ENCODE measurements at regions not wholly inside any gene's neighbourhood (a gene's known extent, or its start where the extent isn't known, plus 50 kb on each side); places are given as distances from the start of the nearest gene placed in this dataset.
A peak's percentile ranks its signal among the peaks of the same experiment; 100 is the strongest.
"Not testable (repeated sequence)": the region's sequence is repeated elsewhere in the genome, so short reads cannot be mapped to it uniquely, and the experiment has no call there.

DNA sequence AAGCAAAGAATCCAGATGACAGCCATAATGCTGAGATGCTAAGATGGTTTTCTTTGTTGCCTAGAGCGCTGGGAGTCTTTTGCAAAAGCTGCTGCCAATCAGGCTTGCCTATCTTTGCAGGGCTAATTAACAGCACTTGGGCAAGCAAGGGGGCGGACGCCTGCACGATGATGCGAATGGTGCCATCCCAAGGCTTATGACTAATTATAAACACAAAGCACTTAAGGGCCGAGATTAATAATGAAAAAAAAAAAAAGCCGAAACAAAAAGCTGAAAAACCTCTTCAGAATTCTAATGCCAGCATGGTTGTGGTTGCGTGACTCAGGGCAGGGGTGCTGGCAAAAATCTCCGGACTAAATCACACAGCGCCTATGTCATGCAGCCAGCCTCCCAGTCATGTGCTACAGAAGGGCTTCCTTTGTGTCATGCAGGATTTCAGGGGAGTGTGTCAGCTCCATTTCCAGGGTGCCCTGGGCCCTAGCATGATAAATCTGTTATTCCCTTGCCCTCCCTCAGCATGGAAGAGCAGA, 185.0 kb upstream of the ANKRD28 start:
- peak; percentile 81 for DNase-seq (ENCODE audit: low read depth)
- no peak for TF ChIP-seq CTCF (conservative IDR thresholded peaks at IDR 0.05; ENCODE audit: low read depth, low read length)
- peak overlapping the region; percentile 5 for H3K4me3 ChIP-seq (ENCODE audit: low read depth, low read length)

DNA sequence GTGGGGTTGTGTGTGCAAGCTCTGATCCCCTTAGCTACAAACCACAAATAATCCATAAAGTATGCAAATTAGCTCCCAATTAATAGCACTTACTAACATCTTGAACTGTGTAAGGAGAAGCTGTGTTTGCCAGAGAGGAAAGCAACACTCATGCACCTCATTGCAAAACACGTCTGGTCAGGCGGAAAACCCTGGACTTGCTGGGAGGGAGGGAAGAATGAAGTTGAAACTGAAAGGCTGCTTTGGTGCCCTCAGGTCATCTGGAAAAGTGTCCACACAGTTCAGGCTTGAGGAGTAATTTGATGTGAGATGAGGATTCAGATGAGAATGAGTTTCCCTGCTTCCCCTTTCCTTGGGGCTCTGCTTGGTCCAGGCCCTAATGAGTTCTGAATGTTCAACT, 185.5 kb upstream of the ANKRD28 start:
- peak; percentile 59 for DNase-seq (ENCODE audit: low read depth)
- TF ChIP-seq CTCF (conservative IDR thresholded peaks at IDR 0.05; ENCODE audit: low read depth, low read length): no peak
- peak overlapping the region; percentile 5 for H3K4me3 ChIP-seq (ENCODE audit: low read depth, low read length)

DNA sequence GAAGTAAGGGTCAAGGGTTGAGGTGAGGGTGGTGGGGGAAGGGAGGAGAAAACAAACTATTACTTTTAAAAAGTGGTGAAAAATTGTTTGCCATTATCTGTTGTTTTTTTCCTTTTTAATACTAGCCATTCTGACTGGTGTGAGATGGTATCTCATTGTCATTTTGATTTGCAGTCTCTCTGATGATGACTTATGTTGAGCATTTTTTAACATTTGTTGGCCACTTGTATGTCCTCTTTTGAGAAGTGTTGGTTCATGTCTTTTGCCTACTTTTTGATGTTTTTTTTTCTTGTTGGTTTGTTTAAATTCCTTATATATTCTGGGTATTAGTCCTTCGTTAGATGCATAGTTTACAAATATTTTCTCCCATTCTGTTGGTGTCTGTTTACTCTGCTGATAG, 185.9 kb upstream of the ANKRD28 start:
- H3K4me3 ChIP-seq (ENCODE audit: low read depth, low read length): no peak overlapping the region
- DNase-seq (ENCODE audit: low read depth): no peak
- TF ChIP-seq CTCF (conservative IDR thresholded peaks at IDR 0.05; ENCODE audit: low read depth, low read length): no peak

- no peak for DNase-seq (ENCODE audit: low read depth)
- TF ChIP-seq CTCF (conservative IDR thresholded peaks at IDR 0.05; ENCODE audit: low read depth, low read length): peak; percentile 48
- H3K4me3 ChIP-seq (ENCODE audit: low read depth, low read length): no peak overlapping the region
Measured at GRCh38 chr3:15989419-15989818, 185.1 kb upstream of the GALNT15 start.

GRCh38 chr3:15993660-15994059, 180.8 kb upstream of the GALNT15 start:
- not testable (repeated sequence) for H3K4me3 ChIP-seq (ENCODE audit: low read depth, low read length); DNase-seq (ENCODE audit: low read depth)

DNA sequence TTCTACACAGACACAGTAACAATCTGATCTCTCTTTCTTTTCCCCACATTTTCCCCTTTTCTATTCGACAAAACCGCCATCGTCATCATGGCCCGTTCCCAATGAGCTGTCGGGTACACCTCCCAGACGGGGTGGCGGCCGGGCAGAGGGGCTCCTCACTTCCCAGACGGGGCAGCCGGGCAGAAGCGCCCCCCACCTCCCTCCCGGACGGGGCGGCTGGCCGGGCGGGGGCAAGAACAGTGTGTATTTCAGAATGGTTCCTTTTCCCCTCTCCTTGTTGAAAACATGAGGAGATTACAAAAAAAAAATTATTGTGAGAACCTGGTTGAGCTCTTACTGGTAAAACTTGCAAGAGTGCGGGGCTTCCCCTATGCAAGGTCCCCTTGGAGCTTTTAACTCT, 178.0 kb upstream of the GALNT15 start:
- H3K4me3 ChIP-seq (ENCODE audit: low read depth, low read length); DNase-seq (ENCODE audit: low read depth): not testable (repeated sequence)

DNA sequence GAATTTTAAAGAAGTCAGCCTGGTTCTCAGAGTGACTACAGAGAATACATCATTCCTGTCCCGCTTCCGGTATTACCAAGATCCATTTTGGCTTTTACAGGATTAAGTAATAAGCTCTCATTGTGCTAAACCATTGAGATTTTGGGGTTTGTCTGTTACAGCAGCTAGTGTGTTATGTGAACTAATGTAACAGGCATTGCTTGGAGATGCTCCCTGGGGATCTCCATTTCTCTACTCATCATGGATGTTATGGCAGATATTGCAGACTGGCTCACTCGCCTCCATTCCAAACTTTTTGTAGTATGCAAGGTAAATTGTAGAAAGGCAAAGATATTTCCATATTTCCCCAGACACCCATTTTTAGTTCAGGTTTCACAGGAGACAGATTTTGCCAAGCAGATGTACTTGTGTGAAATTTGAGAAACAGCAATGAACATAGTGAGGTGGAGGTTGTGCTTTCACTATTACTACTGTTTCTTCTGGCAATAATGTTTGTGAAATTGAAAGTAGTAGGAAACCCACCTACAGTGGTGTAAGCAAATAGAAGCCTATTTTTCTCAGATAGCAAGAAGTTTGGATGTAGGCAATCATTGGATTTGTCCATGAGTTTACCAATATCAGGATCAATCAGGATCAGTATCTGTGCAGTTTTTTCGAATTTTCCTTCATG, 177.1 kb upstream of the GALNT15 start:
- no peak for DNase-seq (ENCODE audit: low read depth)
- no peak for TF ChIP-seq CTCF (conservative IDR thresholded peaks at IDR 0.05; ENCODE audit: low read depth, low read length)
- H3K4me3 ChIP-seq (ENCODE audit: low read depth, low read length): no peak overlapping the region

DNA sequence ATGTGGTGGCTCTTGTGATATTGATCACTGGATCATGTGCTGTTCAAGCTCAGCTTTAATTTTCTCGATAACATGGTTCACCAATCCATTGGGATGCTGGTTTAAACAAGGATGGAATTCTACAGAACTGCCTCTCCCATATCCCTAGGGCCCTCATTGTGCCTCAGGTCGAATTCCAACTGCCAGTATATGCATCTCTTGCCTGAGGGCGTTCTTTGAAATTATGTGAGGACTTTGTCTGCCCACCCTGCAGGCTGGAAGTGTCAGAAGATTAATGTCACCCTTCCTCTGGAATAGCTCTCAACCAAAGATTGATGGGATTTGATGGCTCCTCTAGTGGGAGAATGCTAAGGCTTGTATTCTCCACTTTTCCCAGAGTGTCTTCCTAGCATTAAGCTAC, 175.6 kb upstream of the GALNT15 start:
- DNase-seq (ENCODE audit: low read depth): no peak
- no peak overlapping the region for H3K4me3 ChIP-seq (ENCODE audit: low read depth, low read length)
- no peak for TF ChIP-seq CTCF (conservative IDR thresholded peaks at IDR 0.05; ENCODE audit: low read depth, low read length)
